ENCODE measurements at regions not wholly inside any gene's neighbourhood (a gene's known extent, or its start where the extent isn't known, plus 50 kb on each side); places are given as distances from the start of the nearest gene placed in this dataset.

- TF ChIP-seq POLR2A (IDR thresholded peaks at IDR 0.05; ENCODE audit: low read depth, low read length) (no peak), CBX5 (IDR thresholded peaks at IDR 0.05; ENCODE audit: low read depth) (no peak), JUNB (IDR thresholded peaks at IDR 0.05) (no peak), POLR2AphosphoS5 (IDR thresholded peaks at IDR 0.05; ENCODE audit: low read length) (no peak), CREB1 (IDR thresholded peaks at IDR 0.05; ENCODE audit: low read depth) (no peak), SUZ12 (IDR thresholded peaks at IDR 0.05; ENCODE audit: unreplicated experiment) (no peak), RAD51 (IDR thresholded peaks at IDR 0.05) (no peak), ASH2L (IDR thresholded peaks at IDR 0.05; ENCODE audit: borderline replicate concordance, low read depth) (no peak), NBN (IDR thresholded peaks at IDR 0.05) (no peak)
- TF ChIP-seq, protein P1, sequence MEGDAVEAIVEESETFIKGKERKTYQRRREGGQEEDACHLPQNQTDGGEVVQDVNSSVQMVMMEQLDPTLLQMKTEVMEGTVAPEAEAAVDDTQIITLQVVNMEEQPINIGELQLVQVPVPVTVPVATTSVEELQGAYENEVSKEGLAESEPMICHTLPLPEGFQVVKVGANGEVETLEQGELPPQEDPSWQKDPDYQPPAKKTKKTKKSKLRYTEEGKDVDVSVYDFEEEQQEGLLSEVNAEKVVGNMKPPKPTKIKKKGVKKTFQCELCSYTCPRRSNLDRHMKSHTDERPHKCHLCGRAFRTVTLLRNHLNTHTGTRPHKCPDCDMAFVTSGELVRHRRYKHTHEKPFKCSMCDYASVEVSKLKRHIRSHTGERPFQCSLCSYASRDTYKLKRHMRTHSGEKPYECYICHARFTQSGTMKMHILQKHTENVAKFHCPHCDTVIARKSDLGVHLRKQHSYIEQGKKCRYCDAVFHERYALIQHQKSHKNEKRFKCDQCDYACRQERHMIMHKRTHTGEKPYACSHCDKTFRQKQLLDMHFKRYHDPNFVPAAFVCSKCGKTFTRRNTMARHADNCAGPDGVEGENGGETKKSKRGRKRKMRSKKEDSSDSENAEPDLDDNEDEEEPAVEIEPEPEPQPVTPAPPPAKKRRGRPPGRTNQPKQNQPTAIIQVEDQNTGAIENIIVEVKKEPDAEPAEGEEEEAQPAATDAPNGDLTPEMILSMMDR (IDR thresholded peaks at IDR 0.05 in 2 of 3, conservative IDR thresholded peaks at IDR 0.05 in 1 of 3; ENCODE audit: control insufficient read depth in 2 of 3, extremely low read depth in 1 of 3, insufficient read depth in 1 of 3, low read depth in 3 of 3, low read length in 3 of 3) = no peak
- TF ChIP-seq, protein P2, sequence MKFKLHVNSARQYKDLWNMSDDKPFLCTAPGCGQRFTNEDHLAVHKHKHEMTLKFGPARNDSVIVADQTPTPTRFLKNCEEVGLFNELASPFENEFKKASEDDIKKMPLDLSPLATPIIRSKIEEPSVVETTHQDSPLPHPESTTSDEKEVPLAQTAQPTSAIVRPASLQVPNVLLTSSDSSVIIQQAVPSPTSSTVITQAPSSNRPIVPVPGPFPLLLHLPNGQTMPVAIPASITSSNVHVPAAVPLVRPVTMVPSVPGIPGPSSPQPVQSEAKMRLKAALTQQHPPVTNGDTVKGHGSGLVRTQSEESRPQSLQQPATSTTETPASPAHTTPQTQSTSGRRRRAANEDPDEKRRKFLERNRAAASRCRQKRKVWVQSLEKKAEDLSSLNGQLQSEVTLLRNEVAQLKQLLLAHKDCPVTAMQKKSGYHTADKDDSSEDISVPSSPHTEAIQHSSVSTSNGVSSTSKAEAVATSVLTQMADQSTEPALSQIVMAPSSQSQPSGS (IDR thresholded peaks at IDR 0.05; ENCODE audit: low read length) = no peak
- TF ChIP-seq, protein P3, sequence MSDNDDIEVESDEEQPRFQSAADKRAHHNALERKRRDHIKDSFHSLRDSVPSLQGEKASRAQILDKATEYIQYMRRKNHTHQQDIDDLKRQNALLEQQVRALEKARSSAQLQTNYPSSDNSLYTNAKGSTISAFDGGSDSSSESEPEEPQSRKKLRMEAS (IDR thresholded peaks at IDR 0.05; ENCODE audit: low read depth, low read length) = no peak
These were observed 1314.7 kb downstream of the FSTL5 start for GRCh38 chr4:160848901-160849760.
